Lung (tissue), 11 donors: ENCODE measurements at regions not wholly inside any gene's neighbourhood (a gene's known extent, or its start where the extent isn't known, plus 50 kb on each side); places are given as distances from the start of the nearest gene placed in this dataset.

Experiments
- ATAC-seq: fragments of 200-7000 bp; cut with Tn5 transposase; one replicate; pipeline ENCODE4 v1.9.1; 2020; ENCODE audit warnings: moderate number of reproducible peaks; ENCODE audit not compliant: insufficient read depth, low FRiP score
- DNase-seq, 3 donors: peaks; one replicate each; pipeline ENCODE4 v3.0.0-alpha.2; 2013 to 2017
- H3K27ac ChIP-seq, 2 donors: one replicate each; pipeline ENCODE4 v1.5.1; 2013; ENCODE audit warnings: mild to moderate bottlenecking in 2 of 2, moderate library complexity in 2 of 2, control low read depth in 1 of 2, inconsistent platforms in 1 of 2, low read depth in 1 of 2, low read length in 1 of 2
- H3K27me3 ChIP-seq, 3 donors: one replicate each; pipeline ENCODE4 v1.5.1; 2013; ENCODE audit warnings: low read length in 2 of 3; ENCODE audit not compliant: control insufficient read depth in 3 of 3, insufficient read depth in 3 of 3
- H3K36me3 ChIP-seq, 4 donors: one replicate each; pipeline ENCODE4 v1.5.1; 2013; ENCODE audit warnings: low read length in 4 of 4, mild to moderate bottlenecking in 1 of 4, moderate library complexity in 1 of 4; ENCODE audit not compliant: control insufficient read depth in 4 of 4, insufficient read depth in 4 of 4
- H3K4me1 ChIP-seq, 5 donors: one replicate each; pipeline ENCODE4 v1.5.1; 2013; ENCODE audit warnings: low read length in 5 of 5, mild to moderate bottlenecking in 2 of 5, moderate library complexity in 1 of 5; ENCODE audit not compliant: control insufficient read depth in 5 of 5, insufficient read depth in 5 of 5
- H3K4me3 ChIP-seq: one replicate; pipeline ENCODE4 v1.5.1; 2013; ENCODE audit warnings: mild to moderate bottlenecking, control low read depth, moderate library complexity
- H3K9ac ChIP-seq, 2 donors: one replicate each; pipeline ENCODE4 v1.5.1; 2013; ENCODE audit warnings: low read length in 2 of 2, control low read depth in 1 of 2; ENCODE audit not compliant: insufficient read depth in 1 of 2
- H3K9me3 ChIP-seq, 4 donors: one replicate each; pipeline ENCODE4 v1.5.1; 2013; ENCODE audit warnings: low read length in 3 of 4, mild to moderate bottlenecking in 1 of 4, moderate library complexity in 1 of 4; ENCODE audit not compliant: control insufficient read depth in 4 of 4, insufficient read depth in 3 of 4
- CTCF ChIP-seq: IDR thresholded peaks from 2 replicates; pipeline ENCODE4 v1.5.1; 2012; ENCODE audit warnings: mild to moderate bottlenecking; ENCODE audit errors: control extremely low read depth, extremely low read depth
- WGBS, 2 donors: extraction: QIAGEN DNeasy Blood & Tissue Kit; methylation state at CpG; one replicate each; pipeline ENCODE4 v1.1.7; 2013; 5-methylcytosine and 5-hydroxymethylcytosine counted together
- donor health status: control.
- donor health status: control.
- donor health status: Bipolar disorder and iron deficiency.
- donor health status: healthy.
- donor health status: DM: yes; HTN: yes; CAD: no.

- DNase-seq (no peak), ATAC-seq (no peak)
- TF ChIP-seq CTCF, result no peak
- Histone ChIP-seq H3K27me3 (no peaks in the 10 kb centered on the region), H3K9ac (no peak overlapping the region), H3K4me1 (no peaks in the 10 kb centered on the region), H3K4me3 (no peak overlapping the region), H3K9me3 (no peaks in the 10 kb centered on the region), H3K36me3 (no peaks in the 10 kb centered on the region), H3K27ac (no peak overlapping the region)
- WGBS, 2 donors, result 87 to 92% methylated on average over 8 of the region's 8 CpGs
These were observed 81.6 kb downstream of the SLC5A7 start for GRCh38 chr2:108067820-108068405.

- no peak overlapping the region for H3K9ac ChIP-seq
- WGBS, 2 donors, result 79 to 86% methylated on average over 8 of the region's 8 CpGs
- H3K4me3 ChIP-seq, result no peak overlapping the region
- TF ChIP-seq CTCF, result no peak
- no peaks in the 10 kb centered on the region for H3K4me1 ChIP-seq
- H3K27ac ChIP-seq, result no peak overlapping the region
- no peaks in the 10 kb centered on the region for H3K9me3 ChIP-seq
- no peaks in the 10 kb centered on the region for H3K27me3 ChIP-seq
- DNase-seq (no peak), ATAC-seq (no peak)
- H3K36me3 ChIP-seq, result no peaks in the 10 kb centered on the region
These were observed 83.4 kb downstream of the SLC5A7 start for GRCh38 chr2:108069515-108070310.

- 74 to 88% methylated on average over 4 of the region's 4 CpGs for WGBS, 2 donors
- peaks cover 0 to 3% (median 0%) of the 10 kb centered on the region in 4 donors for H3K9me3 ChIP-seq
- H3K4me1 ChIP-seq, result no peaks in the 10 kb centered on the region
- DNase-seq (no peak), ATAC-seq (no peak)
- H3K27me3 ChIP-seq, result peaks cover 0 to 2% (median 0%) of the 10 kb centered on the region in 3 donors
- no peak overlapping the region for H3K9ac ChIP-seq
- H3K4me3 ChIP-seq, result no peak overlapping the region
- no peak for TF ChIP-seq CTCF
- no peak overlapping the region for H3K27ac ChIP-seq
- no peaks in the 10 kb centered on the region for H3K36me3 ChIP-seq
These were observed 87.2 kb downstream of the SLC5A7 start for GRCh38 chr2:108073415-108074072.
